ENCODE measurements at regions not wholly inside any gene's neighbourhood (a gene's known extent, or its start where the extent isn't known, plus 50 kb on each side); places are given as distances from the start of the nearest gene placed in this dataset.

GRCh38 chrX:143171703-143172102 is 146.0 kb downstream of the SPANXN4 start:
- Mint-ChIP-seq H3K36me3 (ENCODE audit: low read depth, unreplicated experiment) (no peaks in the 10 kb centered on the region), H3K4me3 (ENCODE audit: unreplicated experiment) (no peak overlapping the region), H3K4me1 (ENCODE audit: low read depth, unreplicated experiment) (no peaks in the 10 kb centered on the region), H3K9me3 (ENCODE audit: unreplicated experiment) (no peaks in the 10 kb centered on the region), H3K27ac (ENCODE audit: unreplicated experiment) (no peak overlapping the region), H3K27me3 (ENCODE audit: low read depth, unreplicated experiment) (no peaks in the 10 kb centered on the region)
- Histone ChIP-seq H3K4me3 (ENCODE audit: insufficient read depth, low read depth, low read length) (no peak overlapping the region), H4K20me1 (ENCODE audit: insufficient read depth, low read length) (no peaks in the 10 kb centered on the region), H3K27me3 (ENCODE audit: insufficient read depth, low read length) (no peaks in the 10 kb centered on the region), H3K4me1 (ENCODE audit: insufficient read depth, low read length) (no peaks in the 10 kb centered on the region), H3K9ac (ENCODE audit: low read length) (no peak overlapping the region), H3K27ac (ENCODE audit: low read depth, low read length) (no peak overlapping the region), H3K4me2 (ENCODE audit: low read length) (no peak overlapping the region), H3K9me3 (ENCODE audit: insufficient read depth, low read depth, low read length) (no peaks in the 10 kb centered on the region), H3K79me2 (ENCODE audit: insufficient read depth, low read length) (no peaks in the 10 kb centered on the region), H2AFZ (ENCODE audit: low read depth, low read length) (no peak overlapping the region), H3K36me3 (ENCODE audit: insufficient read depth, low read length) (no peaks in the 10 kb centered on the region)
- DNase-seq (ENCODE audit: low read depth) (no peak), FAIRE-seq (no peak)
- TF ChIP-seq CTCF (IDR thresholded peaks at IDR 0.05; ENCODE audit: insufficient read depth, low read depth, low read length) = no peak
- no peak for TF ChIP-seq EZH2 (IDR thresholded peaks at IDR 0.05; ENCODE audit: insufficient read depth, low read length)

- Histone ChIP-seq H3K27ac (ENCODE audit: low read depth, low read length) (no peak overlapping the region), H3K9me3 (ENCODE audit: insufficient read depth, low read depth, low read length) (no peaks in the 10 kb centered on the region), H4K20me1 (ENCODE audit: insufficient read depth, low read length) (no peaks in the 10 kb centered on the region), H2AFZ (ENCODE audit: low read depth, low read length) (no peak overlapping the region), H3K4me1 (ENCODE audit: insufficient read depth, low read length) (no peaks in the 10 kb centered on the region), H3K4me2 (ENCODE audit: low read length) (no peak overlapping the region), H3K27me3 (ENCODE audit: insufficient read depth, low read length) (no peaks in the 10 kb centered on the region), H3K4me3 (ENCODE audit: insufficient read depth, low read depth, low read length) (no peak overlapping the region), H3K36me3 (ENCODE audit: insufficient read depth, low read length) (no peaks in the 10 kb centered on the region), H3K79me2 (ENCODE audit: insufficient read depth, low read length) (no peaks in the 10 kb centered on the region), H3K9ac (ENCODE audit: low read length) (no peak overlapping the region)
- Mint-ChIP-seq H3K9me3 (ENCODE audit: unreplicated experiment) (no peaks in the 10 kb centered on the region), H3K27me3 (ENCODE audit: low read depth, unreplicated experiment) (no peaks in the 10 kb centered on the region), H3K4me3 (ENCODE audit: unreplicated experiment) (no peak overlapping the region), H3K27ac (ENCODE audit: unreplicated experiment) (no peak overlapping the region), H3K4me1 (ENCODE audit: low read depth, unreplicated experiment) (no peaks in the 10 kb centered on the region), H3K36me3 (ENCODE audit: low read depth, unreplicated experiment) (no peaks in the 10 kb centered on the region)
- DNase-seq (ENCODE audit: low read depth) (no peak), FAIRE-seq (no peak)
- TF ChIP-seq CTCF (IDR thresholded peaks at IDR 0.05; ENCODE audit: insufficient read depth, low read depth, low read length) (no peak), EZH2 (IDR thresholded peaks at IDR 0.05; ENCODE audit: insufficient read depth, low read length) (no peak)
These were observed 140.1 kb downstream of the SPANXN4 start for GRCh38 chrX:143165778-143166177.

GRCh38 chrX:143139681-143140080 is 114.0 kb downstream of the SPANXN4 start:
- Mint-ChIP-seq H3K36me3 (ENCODE audit: low read depth, unreplicated experiment) (no peaks in the 10 kb centered on the region), H3K4me3 (ENCODE audit: unreplicated experiment) (no peak overlapping the region), H3K9me3 (ENCODE audit: unreplicated experiment) (no peaks in the 10 kb centered on the region), H3K27me3 (ENCODE audit: low read depth, unreplicated experiment) (no peaks in the 10 kb centered on the region), H3K4me1 (ENCODE audit: low read depth, unreplicated experiment) (no peaks in the 10 kb centered on the region), H3K27ac (ENCODE audit: unreplicated experiment) (no peak overlapping the region)
- no peak overlapping the region for H3K9ac ChIP-seq (ENCODE audit: low read length)
- H3K27ac ChIP-seq (ENCODE audit: low read depth, low read length) = no peak overlapping the region
- H3K36me3 ChIP-seq (ENCODE audit: insufficient read depth, low read length) = no peaks in the 10 kb centered on the region
- no peak overlapping the region for H3K4me2 ChIP-seq (ENCODE audit: low read length)
- no peaks in the 10 kb centered on the region for H4K20me1 ChIP-seq (ENCODE audit: insufficient read depth, low read length)
- H3K9me3 ChIP-seq (ENCODE audit: insufficient read depth, low read depth, low read length) = no peaks in the 10 kb centered on the region
- TF ChIP-seq EZH2 (IDR thresholded peaks at IDR 0.05; ENCODE audit: insufficient read depth, low read length) (no peak), CTCF (IDR thresholded peaks at IDR 0.05; ENCODE audit: insufficient read depth, low read depth, low read length) (no peak)
- H3K27me3 ChIP-seq (ENCODE audit: insufficient read depth, low read length) = no peaks in the 10 kb centered on the region
- no peak for DNase-seq (ENCODE audit: low read depth)
- no peak for FAIRE-seq
- no peaks in the 10 kb centered on the region for H3K79me2 ChIP-seq (ENCODE audit: insufficient read depth, low read length)
- no peak overlapping the region for H3K4me3 ChIP-seq (ENCODE audit: insufficient read depth, low read depth, low read length)
- H3K4me1 ChIP-seq (ENCODE audit: insufficient read depth, low read length) = no peaks in the 10 kb centered on the region
- H2AFZ ChIP-seq (ENCODE audit: low read depth, low read length) = no peak overlapping the region
